ENCODE measurements at regions not wholly inside any gene's neighbourhood (a gene's known extent, or its start where the extent isn't known, plus 50 kb on each side); places are given as distances from the start of the nearest gene placed in this dataset.
"Not testable (repeated sequence)": the region's sequence is repeated elsewhere in the genome, so short reads cannot be mapped to it uniquely, and the experiment has no call there.

DNA sequence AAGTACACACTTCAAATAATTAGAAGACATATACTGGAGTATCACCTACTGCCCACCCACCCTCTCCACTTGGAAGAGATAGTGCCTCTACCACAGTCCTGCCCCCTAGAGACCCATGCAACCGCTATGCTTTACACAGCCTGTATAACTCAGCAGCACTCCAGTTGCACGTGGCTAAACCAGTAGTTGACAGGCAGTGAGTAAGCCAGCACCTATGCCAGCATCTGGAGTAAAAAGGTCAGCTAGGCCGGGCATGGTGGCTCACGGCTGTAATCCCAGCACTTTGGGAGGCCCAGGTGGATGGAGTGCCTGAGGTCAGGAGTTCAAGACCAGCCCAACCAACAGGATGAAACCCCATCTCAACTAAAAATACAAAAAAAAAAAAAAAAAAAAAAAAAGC lies 356.4 kb downstream of the NR2F1-AS1 start:
- WGBS, 2 experiments (ENCODE audit: insufficient coverage in 2 of 2) = 56 to 86% methylated on average over 1 of the region's 4 CpGs
- H3K36me3 ChIP-seq (ENCODE audit: control insufficient read depth, insufficient read depth, low read length) = no peaks in the 10 kb centered on the region
- H3K4me1 ChIP-seq (ENCODE audit: control insufficient read depth, insufficient read depth, low read length, poor library complexity, severe bottlenecking) = no peaks in the 10 kb centered on the region
- no peak overlapping the region for H3K4me3 ChIP-seq (ENCODE audit: extremely low read depth, insufficient read depth, low read length, poor library complexity, severe bottlenecking)
- H3K27ac ChIP-seq (ENCODE audit: low read depth, low read length, severe bottlenecking) = no peak overlapping the region
- no peaks in the 10 kb centered on the region for H3K9me3 ChIP-seq (ENCODE audit: control insufficient read depth, low read length)

DNA sequence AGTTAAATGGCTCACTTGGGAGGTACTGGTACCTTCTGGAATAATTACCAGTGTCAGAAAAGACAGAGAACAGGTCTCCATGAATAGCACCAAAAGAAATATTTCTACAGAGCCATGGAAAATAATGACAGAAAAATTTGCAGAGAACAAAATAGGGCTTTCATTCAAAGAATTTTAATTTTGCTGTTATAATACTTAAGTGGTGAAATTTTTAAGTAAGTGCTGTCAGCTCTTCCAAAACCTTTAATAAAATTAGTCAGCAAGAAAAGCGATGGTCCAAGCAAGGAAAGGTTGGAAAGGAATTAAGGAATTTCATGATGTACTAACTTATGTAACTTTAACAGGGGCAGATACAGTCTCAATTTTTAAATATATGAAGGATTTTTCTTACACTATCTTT lies 359.2 kb downstream of the NR2F1-AS1 start:
- H3K9me3 ChIP-seq (ENCODE audit: control insufficient read depth, low read length) = no peaks in the 10 kb centered on the region
- WGBS, 2 experiments (ENCODE audit: insufficient coverage in 2 of 2) = no CpG with 5 or more reads among the region's 1 CpG
- no peaks in the 10 kb centered on the region for H3K4me1 ChIP-seq (ENCODE audit: control insufficient read depth, insufficient read depth, low read length, poor library complexity, severe bottlenecking)
- no peaks in the 10 kb centered on the region for H3K36me3 ChIP-seq (ENCODE audit: control insufficient read depth, insufficient read depth, low read length)
- H3K4me3 ChIP-seq (ENCODE audit: extremely low read depth, insufficient read depth, low read length, poor library complexity, severe bottlenecking) = no peak overlapping the region
- no peak overlapping the region for H3K27ac ChIP-seq (ENCODE audit: low read depth, low read length, severe bottlenecking)

DNA sequence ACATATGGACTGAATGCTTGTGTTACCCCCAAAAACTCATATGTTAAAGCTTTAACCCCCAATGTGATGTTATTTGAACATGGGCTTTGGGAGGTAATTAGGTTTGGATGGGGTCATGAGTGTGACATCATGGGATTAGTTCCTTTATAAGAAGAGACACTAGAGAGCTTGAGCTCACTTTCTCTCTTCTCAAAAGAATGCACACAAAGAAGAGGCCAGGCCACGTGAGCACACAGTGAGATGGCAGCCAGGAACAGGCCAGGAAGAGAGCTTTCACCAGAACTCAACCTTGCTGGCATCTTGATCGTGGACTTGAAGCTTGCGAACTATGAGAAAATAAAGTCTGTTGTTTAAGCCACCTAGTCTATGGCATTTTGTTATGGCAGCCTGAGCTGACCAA lies 360.6 kb downstream of the NR2F1-AS1 start:
- H3K27ac ChIP-seq (ENCODE audit: low read depth, low read length, severe bottlenecking) = no peak overlapping the region
- no peaks in the 10 kb centered on the region for H3K36me3 ChIP-seq (ENCODE audit: control insufficient read depth, insufficient read depth, low read length)
- no peaks in the 10 kb centered on the region for H3K4me1 ChIP-seq (ENCODE audit: control insufficient read depth, insufficient read depth, low read length, poor library complexity, severe bottlenecking)
- 80 to 89% methylated on average over 1 to 2 of the region's 3 CpGs for WGBS, 2 experiments (ENCODE audit: insufficient coverage in 2 of 2)
- no peaks in the 10 kb centered on the region for H3K9me3 ChIP-seq (ENCODE audit: control insufficient read depth, low read length)
- H3K4me3 ChIP-seq (ENCODE audit: extremely low read depth, insufficient read depth, low read length, poor library complexity, severe bottlenecking) = no peak overlapping the region

DNA sequence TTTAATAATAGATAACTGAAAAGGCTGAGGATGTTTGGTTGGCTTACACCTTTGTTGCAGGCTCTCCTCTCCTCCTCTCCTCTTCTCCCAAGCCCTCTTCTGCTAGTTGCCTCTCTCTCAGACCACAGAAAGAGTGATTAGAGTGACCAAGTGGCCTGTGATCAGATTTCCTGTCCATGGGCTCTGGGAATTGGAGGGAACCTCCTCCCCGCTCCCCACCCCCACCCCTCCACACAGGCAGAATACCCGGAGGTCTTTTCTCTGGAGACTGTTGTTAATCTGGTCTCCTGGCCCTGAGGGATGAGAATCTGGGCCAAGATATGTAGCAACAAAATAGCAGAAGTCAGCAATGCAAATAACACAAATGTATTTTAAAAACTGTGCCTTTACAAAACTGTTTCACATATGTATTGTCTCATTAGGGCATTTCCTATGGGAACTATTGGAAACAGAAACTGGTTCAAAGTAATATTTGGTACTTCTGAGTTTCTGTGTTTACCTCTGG lies 361.3 kb downstream of the NR2F1-AS1 start:
- Histone ChIP-seq H3K36me3 (ENCODE audit: control insufficient read depth, insufficient read depth, low read length) (no peaks in the 10 kb centered on the region), H3K4me3 (ENCODE audit: extremely low read depth, insufficient read depth, low read length, poor library complexity, severe bottlenecking) (no peak overlapping the region), H3K27ac (ENCODE audit: low read depth, low read length, severe bottlenecking) (no peak overlapping the region), H3K9me3 (ENCODE audit: control insufficient read depth, low read length) (no peaks in the 10 kb centered on the region), H3K4me1 (ENCODE audit: control insufficient read depth, insufficient read depth, low read length, poor library complexity, severe bottlenecking) (no peaks in the 10 kb centered on the region)
- no CpG with 5 or more reads among the region's 2 CpGs for WGBS, 2 experiments (ENCODE audit: insufficient coverage in 2 of 2)

DNA sequence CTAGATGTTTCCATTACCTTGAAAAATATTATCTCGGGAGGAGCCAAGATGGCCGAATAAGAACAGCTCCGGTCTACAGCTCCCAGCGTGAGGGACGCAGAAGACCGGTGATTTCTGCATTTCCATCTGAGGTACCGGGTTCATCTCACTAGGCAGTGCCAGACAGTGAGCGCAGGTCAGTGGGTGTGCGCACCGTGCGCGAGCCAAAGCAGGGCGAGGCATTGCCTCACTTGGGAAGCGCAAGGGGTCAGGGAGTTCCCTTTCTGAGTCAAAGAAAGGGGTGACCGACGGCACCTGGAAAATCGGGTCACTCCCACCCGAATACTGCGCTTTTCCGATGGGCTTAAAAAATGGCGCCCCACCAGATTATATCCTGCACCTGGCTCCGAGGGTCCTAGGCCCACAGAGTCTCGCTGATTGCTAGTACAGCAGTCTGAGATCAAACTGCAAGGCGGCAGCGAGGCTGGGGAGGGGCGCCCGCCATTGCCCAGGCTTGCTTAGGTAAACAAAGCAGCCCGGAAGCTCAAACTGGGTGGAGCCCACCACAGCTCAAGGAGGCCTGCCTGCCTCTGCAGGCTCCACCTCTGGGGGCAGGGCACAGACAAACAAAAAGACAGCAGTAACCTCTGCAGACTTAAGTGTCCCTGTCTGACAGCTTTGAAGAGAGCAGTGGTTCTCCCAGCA lies 367.8 kb downstream of the NR2F1-AS1 start:
- H3K9me3 ChIP-seq (ENCODE audit: control insufficient read depth, low read length); H3K4me3 ChIP-seq (ENCODE audit: extremely low read depth, insufficient read depth, low read length, poor library complexity, severe bottlenecking); H3K27ac ChIP-seq (ENCODE audit: low read depth, low read length, severe bottlenecking); H3K4me1 ChIP-seq (ENCODE audit: control insufficient read depth, insufficient read depth, low read length, poor library complexity, severe bottlenecking); H3K36me3 ChIP-seq (ENCODE audit: control insufficient read depth, insufficient read depth, low read length): not testable (repeated sequence)
- 91 to 100% methylated on average over 3 to 9 of the region's 28 CpGs for WGBS, 2 experiments (ENCODE audit: insufficient coverage in 2 of 2)

DNA sequence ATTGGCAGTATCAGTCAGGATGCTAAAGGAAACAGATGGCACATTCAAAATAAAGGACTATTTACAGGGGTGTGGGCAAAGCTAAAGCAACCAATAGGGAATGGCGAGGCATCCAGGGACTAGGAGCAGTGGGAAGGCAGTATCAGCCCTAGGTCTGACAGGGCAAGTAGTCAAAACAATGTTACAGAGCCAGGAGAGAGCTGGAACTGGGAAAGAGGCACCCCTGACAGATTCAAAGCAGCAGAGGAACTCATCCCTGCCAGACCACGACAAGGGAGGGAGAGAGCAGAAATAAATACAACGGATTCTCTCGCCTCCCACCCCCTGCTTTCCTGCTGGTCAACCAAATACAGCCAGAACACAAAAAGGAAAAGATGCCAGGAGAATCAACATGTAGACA lies 371.5 kb downstream of the NR2F1-AS1 start:
- H3K4me1 ChIP-seq (ENCODE audit: control insufficient read depth, insufficient read depth, low read length, poor library complexity, severe bottlenecking) = no peaks in the 10 kb centered on the region

DNA sequence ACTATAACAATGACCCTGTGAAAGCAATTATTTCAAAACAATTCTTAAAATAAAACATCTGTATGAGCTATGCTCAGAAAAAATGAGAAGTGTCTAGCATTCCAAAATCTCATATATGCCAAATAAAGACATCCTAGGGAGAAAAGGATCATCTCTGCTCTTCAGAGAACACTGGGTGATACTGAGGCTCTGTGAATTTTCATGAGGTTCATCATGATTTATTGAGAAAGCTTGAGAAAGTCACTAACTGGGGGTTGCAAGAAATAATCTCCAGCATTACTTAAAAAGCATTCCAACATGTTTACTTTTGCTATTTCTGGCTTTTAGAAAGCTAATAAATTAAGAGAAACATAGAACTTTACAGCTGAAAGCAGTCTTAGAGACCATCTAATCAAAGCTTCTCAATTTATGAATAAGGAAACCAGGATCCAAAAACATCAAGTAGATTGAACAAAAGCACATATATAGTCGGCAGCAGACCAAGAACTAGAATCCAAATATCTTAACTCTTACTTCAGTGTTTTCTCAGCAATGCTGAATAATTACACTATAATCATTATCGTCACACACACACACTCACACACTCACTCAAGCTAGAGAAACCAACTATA lies 372.8 kb downstream of the NR2F1-AS1 start:
- Histone ChIP-seq H3K36me3 (ENCODE audit: control insufficient read depth, insufficient read depth, low read length) (no peaks in the 10 kb centered on the region), H3K27ac (ENCODE audit: low read depth, low read length, severe bottlenecking) (no peak overlapping the region), H3K4me3 (ENCODE audit: extremely low read depth, insufficient read depth, low read length, poor library complexity, severe bottlenecking) (no peak overlapping the region), H3K4me1 (ENCODE audit: control insufficient read depth, insufficient read depth, low read length, poor library complexity, severe bottlenecking) (no peaks in the 10 kb centered on the region), H3K9me3 (ENCODE audit: control insufficient read depth, low read length) (no peaks in the 10 kb centered on the region)
- WGBS, 2 experiments (ENCODE audit: insufficient coverage in 2 of 2) = 90% methylated on average over 1 of the region's 2 CpGs; no CpG with 5 or more reads in 1 of the 2 experiments

More for the DNA sequence above, 371.5 kb downstream of the NR2F1-AS1 start:
- no peak overlapping the region for H3K4me3 ChIP-seq (ENCODE audit: extremely low read depth, insufficient read depth, low read length, poor library complexity, severe bottlenecking)
- H3K9me3 ChIP-seq (ENCODE audit: control insufficient read depth, low read length) = no peaks in the 10 kb centered on the region
- H3K27ac ChIP-seq (ENCODE audit: low read depth, low read length, severe bottlenecking) = no peak overlapping the region
- no peaks in the 10 kb centered on the region for H3K36me3 ChIP-seq (ENCODE audit: control insufficient read depth, insufficient read depth, low read length)
- 79 to 93% methylated on average over 2 of the region's 4 CpGs for WGBS, 2 experiments (ENCODE audit: insufficient coverage in 2 of 2)

DNA sequence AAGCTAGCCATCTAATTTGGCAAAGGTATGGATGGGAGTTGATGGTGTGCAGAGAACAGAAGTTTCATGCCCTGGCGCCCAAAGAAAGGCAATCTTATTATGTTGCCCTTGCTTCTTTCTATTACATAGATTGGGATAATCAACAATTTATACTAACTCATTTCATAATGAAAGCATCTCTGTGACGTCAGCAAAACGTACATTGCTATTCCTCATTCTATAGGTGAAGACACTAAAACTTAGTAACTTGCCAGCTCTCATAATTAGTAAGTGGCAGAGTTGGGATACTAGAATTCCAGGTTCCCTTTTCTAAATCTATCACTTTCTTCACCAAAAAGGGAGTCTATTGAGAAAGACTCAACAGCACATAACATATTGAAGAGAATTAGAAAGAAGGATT lies 374.8 kb downstream of the NR2F1-AS1 start:
- Histone ChIP-seq H3K4me1 (ENCODE audit: control insufficient read depth, insufficient read depth, low read length, poor library complexity, severe bottlenecking) (no peaks in the 10 kb centered on the region), H3K27ac (ENCODE audit: low read depth, low read length, severe bottlenecking) (no peak overlapping the region), H3K9me3 (ENCODE audit: control insufficient read depth, low read length) (no peaks in the 10 kb centered on the region), H3K4me3 (ENCODE audit: extremely low read depth, insufficient read depth, low read length, poor library complexity, severe bottlenecking) (no peak overlapping the region), H3K36me3 (ENCODE audit: control insufficient read depth, insufficient read depth, low read length) (no peaks in the 10 kb centered on the region)
- no CpG with 5 or more reads among the region's 3 CpGs for WGBS, 2 experiments (ENCODE audit: insufficient coverage in 2 of 2)

DNA sequence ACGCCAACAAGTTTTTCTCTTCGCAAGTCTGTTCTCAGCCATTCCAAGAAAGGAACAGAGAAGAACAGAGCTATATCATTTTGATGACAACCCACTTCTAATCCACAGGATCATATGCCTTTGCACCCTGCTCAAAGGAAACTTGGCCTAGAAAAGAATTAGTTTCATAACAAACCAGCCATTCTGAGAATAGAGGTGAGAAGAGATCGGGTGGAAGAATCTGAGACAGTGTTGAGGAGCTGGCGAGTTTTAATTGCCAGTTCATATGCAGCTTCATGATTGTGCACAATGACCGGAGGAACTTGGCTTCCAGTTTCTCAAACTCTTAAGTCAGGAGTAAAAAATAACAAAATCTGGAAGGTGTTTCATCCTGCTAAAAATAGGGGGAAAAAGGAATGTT lies 380.0 kb downstream of the NR2F1-AS1 start:
- no peaks in the 10 kb centered on the region for H3K9me3 ChIP-seq (ENCODE audit: control insufficient read depth, low read length)
- no peak overlapping the region for H3K4me3 ChIP-seq (ENCODE audit: extremely low read depth, insufficient read depth, low read length, poor library complexity, severe bottlenecking)
- H3K36me3 ChIP-seq (ENCODE audit: control insufficient read depth, insufficient read depth, low read length) = no peaks in the 10 kb centered on the region
- H3K27ac ChIP-seq (ENCODE audit: low read depth, low read length, severe bottlenecking) = no peak overlapping the region
- peaks cover 6% of the 10 kb centered on the region for H3K4me1 ChIP-seq (ENCODE audit: control insufficient read depth, insufficient read depth, low read length, poor library complexity, severe bottlenecking)
- WGBS, 2 experiments (ENCODE audit: insufficient coverage in 2 of 2) = 95 to 97% methylated on average over 5 of the region's 5 CpGs

DNA sequence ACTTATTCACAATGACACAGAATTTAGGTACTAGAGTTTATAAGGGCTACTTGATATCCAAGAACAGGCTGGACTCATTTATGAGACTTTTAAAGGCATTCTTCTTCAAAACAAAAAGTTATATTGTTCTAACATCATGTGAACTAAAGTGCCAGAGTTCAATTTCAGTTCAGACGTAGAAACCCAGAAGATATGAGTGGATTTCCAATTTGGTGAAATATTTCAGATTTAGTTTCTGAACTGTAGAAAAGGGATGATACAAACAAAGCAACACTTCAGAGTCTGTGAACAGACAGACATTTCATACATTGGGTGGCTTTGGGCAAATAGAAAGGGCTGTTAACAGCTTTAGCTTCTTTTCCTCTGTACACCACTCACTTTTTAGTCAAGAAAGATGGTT lies 384.0 kb downstream of the NR2F1-AS1 start:
- Histone ChIP-seq H3K9me3 (ENCODE audit: control insufficient read depth, low read length) (no peaks in the 10 kb centered on the region), H3K27ac (ENCODE audit: low read depth, low read length, severe bottlenecking) (no peak overlapping the region), H3K4me3 (ENCODE audit: extremely low read depth, insufficient read depth, low read length, poor library complexity, severe bottlenecking) (no peak overlapping the region), H3K36me3 (ENCODE audit: control insufficient read depth, insufficient read depth, low read length) (no peaks in the 10 kb centered on the region), H3K4me1 (ENCODE audit: control insufficient read depth, insufficient read depth, low read length, poor library complexity, severe bottlenecking) (peaks cover 21% of the 10 kb centered on the region)
- 90 to 100% methylated on average over 1 of the region's 1 CpG for WGBS, 2 experiments (ENCODE audit: insufficient coverage in 2 of 2)
